Psoas muscle (tissue), 7 donors: ENCODE measurements at regions not wholly inside any gene's neighbourhood (a gene's known extent, or its start where the extent isn't known, plus 50 kb on each side); places are given as distances from the start of the nearest gene placed in this dataset.

Source experiments
- ATAC-seq, 4 donors: fragments of 200-7000 bp; cut with Tn5 transposase; one replicate each; pipeline ENCODE4 v1.9.1; 2020; ENCODE audit warnings: moderate library complexity in 3 of 4, mild to moderate bottlenecking in 2 of 4
- DNase-seq, 2 donors: peaks; one replicate each; pipeline ENCODE4 v3.0.0-alpha.2; 2020
- H3K27ac ChIP-seq: fragments of 200-600 bp; one replicate; pipeline ENCODE4 v1.8.0; 2022
- H3K27me3 ChIP-seq, 3 donors: fragments of 200-600 bp in 1 of 3; one replicate each; pipeline versions ENCODE4 v1.6.1 to v1.8.0; 2013 to 2022; ENCODE audit warnings: low read length in 2 of 3, mild to moderate bottlenecking in 2 of 3, moderate library complexity in 1 of 3; ENCODE audit not compliant: insufficient read depth in 3 of 3
- H3K36me3 ChIP-seq, 2 donors: fragments of 200-600 bp in 1 of 2; one replicate each; pipeline versions ENCODE4 v1.6.1 to v1.8.0; 2013 to 2022; ENCODE audit warnings: low read depth in 1 of 2, mild to moderate bottlenecking in 1 of 2, moderate library complexity in 1 of 2; ENCODE audit not compliant: insufficient read depth in 1 of 2
- H3K4me1 ChIP-seq: fragments of 200-600 bp; one replicate; pipeline ENCODE4 v1.8.0; 2022
- H3K4me3 ChIP-seq: fragments of 200-600 bp; one replicate; pipeline ENCODE4 v1.8.0; 2022; ENCODE audit warnings: mild to moderate bottlenecking
- H3K9me3 ChIP-seq: fragments of 200-600 bp; one replicate; pipeline ENCODE4 v1.8.0; 2022
- CTCF ChIP-seq: fragments of 200-600 bp; IDR thresholded peaks from one replicate; pipeline ENCODE4 v1.8.0; 2022; ENCODE audit warnings: antibody characterized with exemption
- WGBS, 3 donors: extraction: QIAGEN DNeasy Blood & Tissue Kit; methylation state at CpG; one replicate each; pipeline versions ENCODE4 v1.1.6 to v1.1.7; 2013; 5-methylcytosine and 5-hydroxymethylcytosine counted together
- intact Hi-C, 2 donors: fragments of 100-400 bp; cut with DNase I; formaldehyde crosslinking; loops; one replicate each; pipeline versions ENCODE4 v1.11.0 to v1.14.2; 2022
- donor health status: healthy with polysubstance abuse.
- donor health status: DM: no; HTN: no; CAD: no; lungs with moderate emphysema.
- donor health status: Bipolar disorder and iron deficiency.
- donor health status: healthy.
- donor health status: DM: yes; HTN: yes; CAD: no.
- donor health status: DM: no; HTN: no; CAD: no.
- donor health status: DM: yes; HTN: yes; CAD: no.

DNA sequence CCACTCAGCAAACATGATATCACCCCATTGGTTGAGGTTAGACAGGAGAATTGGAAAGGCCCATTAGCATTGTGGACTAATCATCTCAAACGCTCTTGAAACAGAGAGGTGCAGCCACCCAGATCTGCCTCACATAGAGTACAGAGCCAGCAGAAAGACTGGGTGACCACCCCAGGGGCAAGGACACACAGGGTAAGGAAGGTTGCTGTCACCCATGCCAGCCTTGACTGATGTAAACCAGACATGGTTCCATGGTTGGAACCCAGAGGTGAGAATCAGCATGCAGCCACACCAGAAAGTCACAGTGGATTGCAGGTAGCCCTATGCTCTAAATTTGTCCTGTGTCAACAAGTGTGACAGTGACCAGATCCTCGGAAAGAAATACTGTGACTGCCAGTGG is 1268.8 kb downstream of the EFNB2 start:
- Histone ChIP-seq H3K27me3 (no peaks in the 10 kb centered on the region), H3K4me3 (no peak overlapping the region), H3K27ac (no peak overlapping the region), H3K9me3 (no peaks in the 10 kb centered on the region), H3K4me1 (no peaks in the 10 kb centered on the region), H3K36me3 (no peaks in the 10 kb centered on the region)
- ATAC-seq (no peak), DNase-seq (no peak)
- intact Hi-C loops, result no loop called here
- TF ChIP-seq CTCF, result no peak
- WGBS, 3 donors, result 41 to 93% (median 42%) methylated on average over 1 to 2 of the region's 2 CpGs

GRCh38 chr13:105262579-105262978 is 1272.9 kb downstream of the EFNB2 start:
- H3K4me1 ChIP-seq, result no peaks in the 10 kb centered on the region
- H3K27me3 ChIP-seq, result no peaks in the 10 kb centered on the region
- TF ChIP-seq CTCF, result no peak
- H3K9me3 ChIP-seq, result no peaks in the 10 kb centered on the region
- 88 to 97% (median 89%) methylated on average over 2 of the region's 2 CpGs for WGBS, 3 donors
- no peak for ATAC-seq
- DNase-seq, result no peak
- H3K27ac ChIP-seq, result no peak overlapping the region
- no peaks in the 10 kb centered on the region for H3K36me3 ChIP-seq
- intact Hi-C loops, result no loop called here
- no peak overlapping the region for H3K4me3 ChIP-seq

GRCh38 chr13:105259426-105259825 is 1276.0 kb downstream of the EFNB2 start:
- Histone ChIP-seq H3K4me3 (no peak overlapping the region), H3K27ac (no peak overlapping the region), H3K36me3 (no peaks in the 10 kb centered on the region), H3K4me1 (no peaks in the 10 kb centered on the region), H3K9me3 (no peaks in the 10 kb centered on the region), H3K27me3 (no peaks in the 10 kb centered on the region)
- TF ChIP-seq CTCF, result no peak
- no peak for DNase-seq
- 83 to 89% (median 88%) methylated on average over 6 of the region's 6 CpGs for WGBS, 3 donors
- no peak for ATAC-seq
- intact Hi-C loops, result no loop called here

GRCh38 chr13:105255472-105255871 is 1280.0 kb downstream of the EFNB2 start:
- Histone ChIP-seq H3K4me3 (no peak overlapping the region), H3K36me3 (no peaks in the 10 kb centered on the region), H3K27ac (no peak overlapping the region), H3K27me3 (no peaks in the 10 kb centered on the region), H3K9me3 (no peaks in the 10 kb centered on the region), H3K4me1 (no peaks in the 10 kb centered on the region)
- WGBS, 3 donors, result 32 to 36% (median 35%) methylated on average over 1 of the region's 1 CpG
- no peak for ATAC-seq
- no peak for DNase-seq
- intact Hi-C loops, result no loop called here
- TF ChIP-seq CTCF, result no peak

GRCh38 chr13:105251293-105251692 is 1284.2 kb downstream of the EFNB2 start:
- H3K4me3 ChIP-seq, result no peak overlapping the region
- no peaks in the 10 kb centered on the region for H3K4me1 ChIP-seq
- ATAC-seq (no peak), DNase-seq (no peak)
- TF ChIP-seq CTCF, result no peak
- H3K9me3 ChIP-seq, result peaks cover 6% of the 10 kb centered on the region
- H3K27ac ChIP-seq, result no peak overlapping the region
- H3K36me3 ChIP-seq, result no peaks in the 10 kb centered on the region
- no peaks in the 10 kb centered on the region for H3K27me3 ChIP-seq
- intact Hi-C loops, result no loop called here
